ENCODE measurements at regions not wholly inside any gene's neighbourhood (a gene's known extent, or its start where the extent isn't known, plus 50 kb on each side); places are given as distances from the start of the nearest gene placed in this dataset.
"Not testable (repeated sequence)": the region's sequence is repeated elsewhere in the genome, so short reads cannot be mapped to it uniquely, and the experiment has no call there.

DNA sequence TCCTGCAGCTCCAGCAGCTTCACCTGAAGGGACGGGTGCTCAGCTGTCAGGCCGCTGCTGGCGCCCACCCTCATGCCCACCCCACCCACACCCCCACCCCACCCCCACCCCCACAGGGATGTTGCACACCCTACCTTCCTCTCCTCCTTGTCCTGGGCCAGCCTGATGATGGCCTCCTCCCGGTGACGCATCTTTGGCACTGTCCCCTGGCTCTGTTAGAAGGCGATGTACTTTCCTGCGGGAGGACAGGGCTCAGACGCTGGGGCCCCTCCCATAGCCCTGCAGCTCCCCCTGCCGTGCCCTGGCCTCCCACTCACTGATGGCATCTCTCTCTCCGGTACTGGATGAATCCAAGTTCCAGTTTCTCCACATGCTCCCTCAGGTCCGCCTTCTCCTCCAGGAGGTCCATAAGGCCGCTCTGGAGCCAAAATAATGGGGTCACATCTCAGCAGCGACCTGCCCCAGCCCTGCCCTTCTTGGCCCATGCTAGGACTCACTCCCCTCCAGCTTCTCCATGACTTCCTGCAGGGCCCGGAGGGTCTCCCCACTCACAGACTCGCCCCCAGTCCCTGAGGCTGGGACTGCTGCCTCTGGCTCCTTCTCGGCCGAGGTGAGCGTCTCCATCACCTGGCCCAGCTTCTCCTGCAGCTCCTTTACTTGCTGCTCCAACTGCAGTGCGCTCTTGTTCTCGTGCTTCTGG lies 55.2 kb downstream of the GOLGA8B start:
- not testable (repeated sequence) for H3K27me3 Mint-ChIP-seq (ENCODE audit: unreplicated experiment); H3K27ac Mint-ChIP-seq (ENCODE audit: unreplicated experiment); H3K4me3 Mint-ChIP-seq (ENCODE audit: unreplicated experiment); H3K9me3 Mint-ChIP-seq (ENCODE audit: unreplicated experiment); H3K36me3 Mint-ChIP-seq (ENCODE audit: unreplicated experiment); H3K4me1 Mint-ChIP-seq (ENCODE audit: low read depth, unreplicated experiment); DNase-seq

DNA sequence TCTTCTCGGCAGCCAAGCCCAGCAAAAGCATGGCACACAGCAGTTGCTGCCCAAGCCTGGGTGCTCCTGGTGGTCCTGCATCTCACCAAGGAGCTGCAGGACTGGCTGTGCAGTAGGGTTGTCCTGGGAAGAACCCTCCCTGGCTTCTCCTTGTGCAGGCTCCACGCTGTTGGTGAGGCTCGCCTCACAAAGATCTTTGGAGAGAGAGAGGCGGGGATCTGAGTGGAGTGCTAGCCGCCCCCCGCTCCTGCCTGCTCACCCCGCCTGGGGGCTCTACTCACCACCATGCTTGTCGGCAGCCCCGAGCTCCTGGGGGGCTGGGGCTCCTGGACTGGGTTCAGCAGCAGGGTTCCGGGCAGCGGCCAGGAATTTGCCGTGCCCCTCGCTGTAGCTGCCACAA lies 55.8 kb downstream of the GOLGA8B start:
- not testable (repeated sequence) for H3K27me3 Mint-ChIP-seq (ENCODE audit: unreplicated experiment); H3K4me1 Mint-ChIP-seq (ENCODE audit: low read depth, unreplicated experiment); H3K4me3 Mint-ChIP-seq (ENCODE audit: unreplicated experiment); DNase-seq; H3K9me3 Mint-ChIP-seq (ENCODE audit: unreplicated experiment); H3K36me3 Mint-ChIP-seq (ENCODE audit: unreplicated experiment); H3K27ac Mint-ChIP-seq (ENCODE audit: unreplicated experiment)

DNA sequence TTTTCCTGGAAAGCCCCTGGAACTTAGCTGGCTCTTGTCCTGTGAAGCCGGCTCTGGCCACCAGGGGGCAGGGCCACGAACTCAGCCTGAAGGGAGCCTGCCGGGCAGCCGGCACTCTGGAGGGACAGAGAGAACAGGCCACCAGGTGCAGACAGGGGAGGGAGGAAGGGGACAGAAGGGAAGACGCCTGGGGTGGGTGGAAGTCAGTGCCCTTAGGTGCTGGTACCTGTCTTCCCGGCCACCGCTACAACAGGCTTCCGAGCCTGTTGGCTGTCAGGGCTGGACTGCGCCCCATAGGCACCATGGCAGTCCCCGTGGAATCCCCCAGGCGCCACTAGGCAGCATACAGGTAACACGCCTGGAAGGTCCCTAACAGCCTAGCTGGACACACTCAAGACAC lies 59.6 kb downstream of the GOLGA8B start:
- not testable (repeated sequence) for H3K4me3 Mint-ChIP-seq (ENCODE audit: unreplicated experiment); H3K27me3 Mint-ChIP-seq (ENCODE audit: unreplicated experiment); H3K9me3 Mint-ChIP-seq (ENCODE audit: unreplicated experiment); H3K36me3 Mint-ChIP-seq (ENCODE audit: unreplicated experiment); DNase-seq; H3K27ac Mint-ChIP-seq (ENCODE audit: unreplicated experiment); H3K4me1 Mint-ChIP-seq (ENCODE audit: low read depth, unreplicated experiment)
- TF ChIP-seq, protein P1, sequence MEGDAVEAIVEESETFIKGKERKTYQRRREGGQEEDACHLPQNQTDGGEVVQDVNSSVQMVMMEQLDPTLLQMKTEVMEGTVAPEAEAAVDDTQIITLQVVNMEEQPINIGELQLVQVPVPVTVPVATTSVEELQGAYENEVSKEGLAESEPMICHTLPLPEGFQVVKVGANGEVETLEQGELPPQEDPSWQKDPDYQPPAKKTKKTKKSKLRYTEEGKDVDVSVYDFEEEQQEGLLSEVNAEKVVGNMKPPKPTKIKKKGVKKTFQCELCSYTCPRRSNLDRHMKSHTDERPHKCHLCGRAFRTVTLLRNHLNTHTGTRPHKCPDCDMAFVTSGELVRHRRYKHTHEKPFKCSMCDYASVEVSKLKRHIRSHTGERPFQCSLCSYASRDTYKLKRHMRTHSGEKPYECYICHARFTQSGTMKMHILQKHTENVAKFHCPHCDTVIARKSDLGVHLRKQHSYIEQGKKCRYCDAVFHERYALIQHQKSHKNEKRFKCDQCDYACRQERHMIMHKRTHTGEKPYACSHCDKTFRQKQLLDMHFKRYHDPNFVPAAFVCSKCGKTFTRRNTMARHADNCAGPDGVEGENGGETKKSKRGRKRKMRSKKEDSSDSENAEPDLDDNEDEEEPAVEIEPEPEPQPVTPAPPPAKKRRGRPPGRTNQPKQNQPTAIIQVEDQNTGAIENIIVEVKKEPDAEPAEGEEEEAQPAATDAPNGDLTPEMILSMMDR (IDR thresholded peaks at IDR 0.05; ENCODE audit: partially characterized antibody, unreplicated experiment) = peak; percentile 60

DNA sequence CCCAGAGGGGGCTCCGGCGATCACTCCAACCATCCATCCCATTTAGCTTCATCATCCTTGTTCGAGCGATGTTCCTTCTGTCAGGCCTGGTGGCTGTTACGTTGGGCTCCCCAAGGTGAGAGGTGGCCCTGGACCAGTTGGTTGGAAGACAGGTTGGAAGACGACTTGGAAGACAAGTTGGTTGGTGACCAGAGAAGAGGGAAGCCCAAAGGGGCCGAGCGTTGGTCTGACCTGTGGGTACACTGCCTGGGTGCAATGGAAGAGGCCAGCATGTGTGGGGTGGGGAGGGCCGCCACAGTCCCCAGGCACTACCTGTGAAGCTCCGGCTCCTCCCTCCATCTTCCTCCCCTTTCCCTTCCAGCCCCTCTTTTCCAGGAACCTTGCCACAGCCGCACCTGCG lies 60.9 kb downstream of the GOLGA8B start:
- H3K4me3 Mint-ChIP-seq (ENCODE audit: unreplicated experiment); H3K36me3 Mint-ChIP-seq (ENCODE audit: unreplicated experiment); H3K27me3 Mint-ChIP-seq (ENCODE audit: unreplicated experiment); H3K9me3 Mint-ChIP-seq (ENCODE audit: unreplicated experiment); DNase-seq; H3K27ac Mint-ChIP-seq (ENCODE audit: unreplicated experiment); H3K4me1 Mint-ChIP-seq (ENCODE audit: low read depth, unreplicated experiment): not testable (repeated sequence)

DNA sequence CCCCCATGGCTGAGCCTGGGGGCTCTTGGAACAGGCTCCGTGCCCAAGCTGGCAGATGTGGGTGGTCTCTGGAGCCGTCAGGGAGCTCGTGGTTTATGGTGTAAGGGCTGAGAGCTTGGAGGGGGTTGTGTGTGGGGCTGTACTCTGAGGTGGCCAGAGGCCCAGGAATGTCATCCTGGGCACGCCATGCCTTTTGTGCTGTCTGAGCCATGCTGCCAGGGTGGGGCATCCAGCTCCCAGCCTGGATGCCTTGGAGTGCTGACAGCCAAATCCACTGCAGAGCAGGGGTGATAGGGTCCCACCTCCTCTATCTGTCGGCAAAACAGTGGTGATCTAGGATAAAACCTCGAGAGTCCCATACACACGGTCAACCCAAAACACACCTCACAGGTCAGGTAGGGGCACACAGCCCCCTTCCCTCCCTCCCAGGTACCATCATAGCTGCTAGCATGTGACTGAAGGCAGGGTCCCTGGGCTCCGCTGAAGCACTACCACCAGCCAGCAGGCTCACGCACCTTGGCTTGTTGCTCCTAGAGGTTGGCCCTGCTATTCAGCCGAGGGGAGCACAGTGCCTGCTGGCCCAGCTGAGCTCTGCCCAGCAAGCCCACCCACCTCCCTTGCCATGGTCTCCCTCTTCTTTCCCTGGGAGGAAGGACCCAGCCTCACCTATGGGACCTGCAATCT lies 61.5 kb downstream of the GOLGA8B start:
- H3K4me3 Mint-ChIP-seq (ENCODE audit: unreplicated experiment); DNase-seq; H3K9me3 Mint-ChIP-seq (ENCODE audit: unreplicated experiment); H3K4me1 Mint-ChIP-seq (ENCODE audit: low read depth, unreplicated experiment); H3K36me3 Mint-ChIP-seq (ENCODE audit: unreplicated experiment); H3K27me3 Mint-ChIP-seq (ENCODE audit: unreplicated experiment); H3K27ac Mint-ChIP-seq (ENCODE audit: unreplicated experiment): not testable (repeated sequence)

DNA sequence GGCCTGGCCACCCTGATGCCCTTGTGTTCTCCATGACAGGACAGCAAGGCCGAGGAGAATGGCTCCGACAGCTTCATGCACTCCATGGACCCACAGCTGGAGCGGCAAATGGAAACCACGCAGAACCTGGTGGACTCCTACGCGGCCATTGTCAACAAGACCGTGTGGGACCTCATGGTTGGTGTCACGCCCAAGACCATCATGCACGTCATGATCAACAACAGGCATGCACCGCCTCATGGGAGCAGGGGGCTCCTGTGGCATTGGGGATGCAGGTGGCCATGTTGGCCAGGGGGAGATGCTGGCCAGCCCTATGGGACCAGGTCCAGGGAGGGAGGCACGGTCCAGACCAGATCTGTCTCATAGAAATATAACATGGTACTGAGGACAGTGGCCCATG lies 62.9 kb downstream of the GOLGA8B start:
- no peak for DNase-seq
- Mint-ChIP-seq H3K9me3 (ENCODE audit: unreplicated experiment) (peaks cover 2% of the 10 kb centered on the region), H3K36me3 (ENCODE audit: unreplicated experiment) (no peaks in the 10 kb centered on the region)

DNA sequence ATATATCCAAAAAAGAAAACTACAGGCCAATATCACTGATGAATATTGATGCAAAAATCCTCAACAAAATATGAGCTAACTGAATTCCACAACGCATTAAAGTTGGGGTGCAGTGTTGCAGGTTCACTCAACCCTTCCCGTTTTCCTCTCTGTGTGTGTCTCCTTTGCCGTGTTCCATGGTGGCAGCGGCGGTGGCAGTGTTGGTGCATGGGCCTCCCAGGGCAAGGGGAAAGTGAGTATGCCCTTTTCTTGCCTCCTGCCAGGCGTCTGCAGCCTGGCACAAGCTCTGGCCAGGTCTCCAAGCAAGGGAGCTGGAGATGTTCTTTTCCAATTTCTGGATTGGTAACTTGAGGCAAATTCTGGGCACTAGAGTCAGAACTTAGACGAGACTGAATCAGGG lies 63.4 kb downstream of the GOLGA8B start:
- not testable (repeated sequence) for H3K4me3 Mint-ChIP-seq (ENCODE audit: unreplicated experiment); DNase-seq; H3K27me3 Mint-ChIP-seq (ENCODE audit: unreplicated experiment); H3K27ac Mint-ChIP-seq (ENCODE audit: unreplicated experiment); H3K36me3 Mint-ChIP-seq (ENCODE audit: unreplicated experiment); H3K9me3 Mint-ChIP-seq (ENCODE audit: unreplicated experiment)
- peaks cover 18% of the 10 kb centered on the region for H3K4me1 Mint-ChIP-seq (ENCODE audit: low read depth, unreplicated experiment)

More for the DNA sequence above, 62.9 kb downstream of the GOLGA8B start:
- Mint-ChIP-seq H3K4me3 (ENCODE audit: unreplicated experiment) (no peak overlapping the region), H3K27ac (ENCODE audit: unreplicated experiment) (no peak overlapping the region), H3K4me1 (ENCODE audit: low read depth, unreplicated experiment) (peaks cover 14% of the 10 kb centered on the region), H3K27me3 (ENCODE audit: unreplicated experiment) (no peaks in the 10 kb centered on the region)
- TF ChIP-seq, protein P1 (IDR thresholded peaks at IDR 0.05; ENCODE audit: partially characterized antibody, unreplicated experiment) = no peak
